Cardiac fibroblast (primary cell): ENCODE measurements at regions not wholly inside any gene's neighbourhood (a gene's known extent, or its start where the extent isn't known, plus 50 kb on each side); places are given as distances from the start of the nearest gene placed in this dataset.

Experiments
- DNase-seq, 2 donors: peaks; one replicate each; pipeline versions ENCODE4 v3.0.0 to v3.0.0-alpha.2; 2010; ENCODE audit warnings: low read depth in 2 of 2
- H3K4me3 ChIP-seq, 2 donors: replicated peaks in 1 of 2; 1 replicate in 1 of 2; 2 replicates in 1 of 2; pipeline ENCODE4 v1.5.1; 2011; ENCODE audit warnings: low read depth in 2 of 2, low read length in 2 of 2, mild to moderate bottlenecking in 2 of 2, moderate library complexity in 1 of 2
- CTCF ChIP-seq: IDR thresholded peaks from one replicate; pipeline ENCODE4 v1.5.1; 2011; ENCODE audit warnings: low read depth, mild to moderate bottlenecking, low read length, inconsistent platforms

- no peak overlapping the region for H3K4me3 ChIP-seq
- no peak for TF ChIP-seq CTCF
- no peak for DNase-seq
Observed at GRCh38 chr6:140542863-140543262, 1168.4 kb upstream of the CITED2 start.

- H3K4me3 ChIP-seq: no peak overlapping the region
- no peak for TF ChIP-seq CTCF
- DNase-seq: no peak
Observed at GRCh38 chr6:140541288-140541687, 1166.8 kb upstream of the CITED2 start.

GRCh38 chr6:140540743-140541142 is 1166.3 kb upstream of the CITED2 start:
- no peak overlapping the region for H3K4me3 ChIP-seq
- no peak for TF ChIP-seq CTCF
- no peak for DNase-seq

- DNase-seq: peak in 1 of 2 donors; percentile 34
- no peak overlapping the region for H3K4me3 ChIP-seq
- TF ChIP-seq CTCF: no peak
Observed at GRCh38 chr6:140538926-140539325, 1164.5 kb upstream of the CITED2 start.

GRCh38 chr6:140537834-140538705 is 1163.6 kb upstream of the CITED2 start:
- DNase-seq: peak; percentile 96 to 98
- TF ChIP-seq CTCF: no peak
- no peak overlapping the region for H3K4me3 ChIP-seq

- no peak for TF ChIP-seq CTCF
- DNase-seq: no peak
- no peak overlapping the region for H3K4me3 ChIP-seq
Observed at GRCh38 chr6:140537211-140537610, 1162.8 kb upstream of the CITED2 start.
